WTC11 (cell line): ENCODE measurements at regions not wholly inside any gene's neighbourhood (a gene's known extent, or its start where the extent isn't known, plus 50 kb on each side); places are given as distances from the start of the nearest gene placed in this dataset.

ENCODE experiments used
- ATAC-seq: fragments of 200-7000 bp; cut with Tn5 transposase; 2 replicates; pipeline ENCODE4 v1.10.0; 2021; ENCODE audit warnings: mild to moderate bottlenecking, moderate library complexity
- CTCF ChIA-PET: fragments of 300-600 bp; sonication (Branson Sonifier 250); formaldehyde crosslinking; loops from one replicate; lab custom pipeline; 2021; ENCODE audit warnings: antibody characterized with exemption; lab: Charles Lee
- POLR2A ChIA-PET: fragments of 350-600 bp; sonication (Branson Sonifier 250); formaldehyde crosslinking; loops from one replicate; lab custom pipeline; 2021; ENCODE audit warnings: antibody characterized with exemption; lab: Charles Lee
- DNase-seq: peaks from one replicate; pipeline ENCODE4 v3.0.0; 2021; ENCODE audit warnings: low spot score
- H3K27ac Mint-ChIP-seq: 2 replicates; pipeline ENCODE4 v1.8.0; 2021; ENCODE audit warnings: mixed read lengths
- H3K27me3 Mint-ChIP-seq: 2 replicates; pipeline ENCODE4 v1.8.0; 2021; ENCODE audit warnings: low read depth, mild to moderate bottlenecking, moderate library complexity, mixed read lengths
- H3K36me3 Mint-ChIP-seq: 2 replicates; pipeline ENCODE4 v1.8.0; 2021; ENCODE audit warnings: mixed read lengths
- H3K4me1 Mint-ChIP-seq: 2 replicates; pipeline ENCODE4 v1.8.0; 2022; ENCODE audit warnings: mixed read lengths
- H3K4me3 Mint-ChIP-seq: 2 replicates; pipeline ENCODE4 v1.8.0; 2021; ENCODE audit warnings: mild to moderate bottlenecking, moderate library complexity, mixed read lengths
- H3K9me3 Mint-ChIP-seq: 2 replicates; pipeline ENCODE4 v1.8.0; 2021; ENCODE audit warnings: mixed read lengths
- ATF1 ChIP-seq: sonication (generic); formaldehyde crosslinking; IDR thresholded peaks from 2 replicates; pipeline ENCODE4 v1.8.1; 2023; ENCODE audit warnings: mild to moderate bottlenecking, moderate library complexity, missing genetic modification reagents
- ATF3 ChIP-seq: sonication (generic); formaldehyde crosslinking; conservative IDR thresholded peaks from 2 replicates; pipeline ENCODE4 v1.8.1; 2022; ENCODE audit warnings: mild to moderate bottlenecking, missing genetic modification reagents
- ATF6 ChIP-seq: sonication (generic); formaldehyde crosslinking; IDR thresholded peaks from 2 replicates; pipeline ENCODE4 v1.8.1; 2023; ENCODE audit warnings: mild to moderate bottlenecking, missing genetic modification reagents
- CREM ChIP-seq: sonication (generic); formaldehyde crosslinking; IDR thresholded peaks from 2 replicates; pipeline ENCODE4 v1.8.1; 2022; ENCODE audit warnings: mild to moderate bottlenecking, missing genetic modification reagents, moderate library complexity
- ELF4 ChIP-seq: sonication (generic); formaldehyde crosslinking; IDR thresholded peaks from 2 replicates; pipeline ENCODE4 v1.8.1; 2022; ENCODE audit warnings: low read depth, mild to moderate bottlenecking, moderate library complexity, missing genetic modification reagents
- EMX1 ChIP-seq: fragments of 250-450 bp; sonication (Bioruptor Pico); IDR thresholded peaks from 2 replicates; pipeline ENCODE4 v1.8.0; 2021; ENCODE audit warnings: mild to moderate bottlenecking
- ESRRA ChIP-seq: sonication (generic); formaldehyde crosslinking; IDR thresholded peaks from 2 replicates; pipeline ENCODE4 v1.8.1; 2022; ENCODE audit warnings: mild to moderate bottlenecking, missing genetic modification reagents, borderline replicate concordance
- GABPB1 ChIP-seq: sonication (generic); formaldehyde crosslinking; IDR thresholded peaks from 2 replicates; pipeline ENCODE4 v1.8.1; 2023; ENCODE audit warnings: mild to moderate bottlenecking, missing genetic modification reagents
- HMGA2 ChIP-seq: fragments of 250-450 bp; sonication (Bioruptor Pico); IDR thresholded peaks from 2 replicates; pipeline ENCODE4 v1.4.0; 2021; ENCODE audit warnings: mild to moderate bottlenecking, moderate library complexity
- JUN ChIP-seq: sonication (generic); formaldehyde crosslinking; IDR thresholded peaks from 2 replicates; pipeline ENCODE4 v1.8.0; 2023; ENCODE audit warnings: mild to moderate bottlenecking, missing genetic modification reagents
- NFE2L1 ChIP-seq: sonication (generic); formaldehyde crosslinking; IDR thresholded peaks from 2 replicates; pipeline ENCODE4 v1.8.1; 2023; ENCODE audit warnings: missing genetic modification reagents
- NR1H2 ChIP-seq: sonication (generic); formaldehyde crosslinking; IDR thresholded peaks from 2 replicates; pipeline ENCODE4 v1.9.0; 2021; ENCODE audit warnings: mild to moderate bottlenecking, moderate library complexity, missing genetic modification reagents
- OVOL2 ChIP-seq: fragments of 250-450 bp; sonication (Bioruptor Pico); IDR thresholded peaks from 2 replicates; pipeline ENCODE4 v1.9.0; 2021; ENCODE audit warnings: mild to moderate bottlenecking, borderline replicate concordance
- SOX15 ChIP-seq: fragments of 250-450 bp; sonication (Bioruptor Pico); IDR thresholded peaks from 2 replicates; pipeline ENCODE4 v1.9.0; 2021; ENCODE audit warnings: mild to moderate bottlenecking
- TCF7 ChIP-seq: sonication (generic); formaldehyde crosslinking; IDR thresholded peaks from 2 replicates; pipeline ENCODE4 v1.8.0; 2022; ENCODE audit warnings: mild to moderate bottlenecking, low read depth, missing genetic modification reagents, moderate library complexity
- TP53 ChIP-seq: sonication (generic); formaldehyde crosslinking; IDR thresholded peaks from 2 replicates; pipeline ENCODE4 v1.8.1; 2023; ENCODE audit warnings: mild to moderate bottlenecking, missing genetic modification reagents
- ZNF416 ChIP-seq: fragments of 250-450 bp; sonication (Bioruptor Pico); IDR thresholded peaks from 2 replicates; pipeline ENCODE4 v1.9.0; 2021; ENCODE audit warnings: mild to moderate bottlenecking, inconsistent platforms
- TF ChIP-seq, protein P1 (sequence below): fragments of 250-450 bp; sonication (Bioruptor Pico); conservative IDR thresholded peaks from 2 replicates; pipeline ENCODE4 v1.9.0; 2021; ENCODE audit warnings: mild to moderate bottlenecking
- TF ChIP-seq, protein P2 (sequence below): sonication (generic); formaldehyde crosslinking; IDR thresholded peaks from 2 replicates; pipeline ENCODE4 v1.8.1; 2023; ENCODE audit warnings: mild to moderate bottlenecking, missing genetic modification reagents, moderate library complexity
- TF ChIP-seq, protein P3 (sequence below): sonication (generic); formaldehyde crosslinking; IDR thresholded peaks from 2 replicates; pipeline ENCODE4 v1.8.0; 2022; ENCODE audit warnings: mild to moderate bottlenecking, missing genetic modification reagents
- TF ChIP-seq, protein P4 (sequence below): sonication (generic); formaldehyde crosslinking; IDR thresholded peaks from 2 replicates; pipeline ENCODE4 v1.8.1; 2023; ENCODE audit warnings: mild to moderate bottlenecking, missing genetic modification reagents, moderate library complexity
- TF ChIP-seq, protein P5 (sequence below): fragments of 250-450 bp; sonication (Bioruptor Pico); IDR thresholded peaks from 2 replicates; pipeline ENCODE4 v1.9.0; 2021; ENCODE audit warnings: mild to moderate bottlenecking, borderline replicate concordance

DNA sequence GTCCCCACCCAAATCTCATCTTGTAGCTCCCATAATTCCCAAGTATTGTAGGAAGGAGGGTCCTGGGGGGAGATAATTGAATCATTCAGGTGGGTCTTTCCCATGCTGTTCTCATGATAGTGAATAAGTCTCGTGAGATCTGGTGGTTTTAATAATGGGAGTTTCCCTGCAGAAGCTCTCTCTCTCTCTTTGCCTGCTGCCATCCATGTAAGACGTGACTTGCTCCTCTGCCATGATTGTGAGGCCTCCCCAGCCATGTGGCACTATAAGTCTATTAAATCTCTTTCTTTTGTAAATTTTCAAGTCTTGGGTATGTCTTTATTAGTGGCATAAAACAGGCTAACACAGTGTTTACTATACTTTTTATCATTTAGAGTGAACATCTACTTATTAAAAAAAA lies 338.8 kb downstream of the ANKRD7 start:
- H3K4me3 Mint-ChIP-seq = no peak overlapping the region
- no peak overlapping the region for H3K27ac Mint-ChIP-seq
- no peaks in the 10 kb centered on the region for H3K4me1 Mint-ChIP-seq
- peaks cover 10% of the 10 kb centered on the region for H3K36me3 Mint-ChIP-seq
- DNase-seq (no peak), ATAC-seq (no peak)
- CTCF ChIA-PET = no interaction called here
- TF ChIP-seq, protein P1, sequence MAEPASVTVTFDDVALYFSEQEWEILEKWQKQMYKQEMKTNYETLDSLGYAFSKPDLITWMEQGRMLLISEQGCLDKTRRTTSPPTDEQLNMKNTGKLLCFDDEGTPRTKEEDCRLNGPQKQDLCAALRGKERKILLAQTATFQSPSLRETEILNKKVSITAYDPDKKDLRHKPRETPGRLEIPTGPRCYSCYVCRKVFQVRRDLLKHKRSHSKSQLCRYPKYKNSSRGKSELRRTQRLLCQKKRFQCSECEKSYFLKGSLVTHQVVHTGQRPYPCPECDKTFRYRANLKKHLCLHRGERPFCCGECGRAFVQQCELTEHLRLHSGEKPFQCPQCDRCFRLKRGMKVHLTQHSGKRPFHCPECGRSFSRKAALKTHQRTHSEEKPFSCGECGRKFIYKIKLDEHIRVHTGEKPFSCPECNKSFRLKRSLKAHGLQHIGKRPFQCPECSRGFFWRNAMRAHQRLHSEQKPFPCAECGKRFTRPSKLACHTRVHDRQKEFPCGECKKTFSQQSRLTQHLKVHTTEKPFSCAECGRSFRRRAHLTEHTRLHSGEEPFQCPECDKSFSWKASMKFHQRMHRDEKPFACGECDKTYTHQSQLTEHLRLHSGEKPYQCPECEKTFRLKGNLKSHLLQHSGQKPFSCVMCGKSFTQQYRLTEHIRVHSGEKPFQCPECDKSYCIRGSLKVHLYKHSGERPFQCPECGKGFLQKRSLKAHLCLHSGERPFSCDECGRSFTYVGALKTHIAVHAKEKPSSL (CRISPR knock-in tag) = no peak
- TF ChIP-seq, protein P2, sequence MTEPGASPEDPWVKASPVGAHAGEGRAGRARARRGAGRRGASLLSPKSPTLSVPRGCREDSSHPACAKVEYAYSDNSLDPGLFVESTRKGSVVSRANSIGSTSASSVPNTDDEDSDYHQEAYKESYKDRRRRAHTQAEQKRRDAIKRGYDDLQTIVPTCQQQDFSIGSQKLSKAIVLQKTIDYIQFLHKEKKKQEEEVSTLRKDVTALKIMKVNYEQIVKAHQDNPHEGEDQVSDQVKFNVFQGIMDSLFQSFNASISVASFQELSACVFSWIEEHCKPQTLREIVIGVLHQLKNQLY (CRISPR knock-in tag) = no peak
- no peak for TF ChIP-seq TP53
- TF ChIP-seq OVOL2 = no peak
- no peak for TF ChIP-seq TCF7 (CRISPR knock-in tag)
- TF ChIP-seq EMX1 (CRISPR knock-in tag) = no peak
- TF ChIP-seq, protein P3, sequence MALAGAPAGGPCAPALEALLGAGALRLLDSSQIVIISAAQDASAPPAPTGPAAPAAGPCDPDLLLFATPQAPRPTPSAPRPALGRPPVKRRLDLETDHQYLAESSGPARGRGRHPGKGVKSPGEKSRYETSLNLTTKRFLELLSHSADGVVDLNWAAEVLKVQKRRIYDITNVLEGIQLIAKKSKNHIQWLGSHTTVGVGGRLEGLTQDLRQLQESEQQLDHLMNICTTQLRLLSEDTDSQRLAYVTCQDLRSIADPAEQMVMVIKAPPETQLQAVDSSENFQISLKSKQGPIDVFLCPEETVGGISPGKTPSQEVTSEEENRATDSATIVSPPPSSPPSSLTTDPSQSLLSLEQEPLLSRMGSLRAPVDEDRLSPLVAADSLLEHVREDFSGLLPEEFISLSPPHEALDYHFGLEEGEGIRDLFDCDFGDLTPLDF (CRISPR knock-in tag) = no peak
- TF ChIP-seq HMGA2 (CRISPR knock-in tag) = no peak
- no peak for TF ChIP-seq GABPB1 (CRISPR knock-in tag)
- TF ChIP-seq ESRRA (CRISPR knock-in tag) = no peak
- TF ChIP-seq, protein P4, sequence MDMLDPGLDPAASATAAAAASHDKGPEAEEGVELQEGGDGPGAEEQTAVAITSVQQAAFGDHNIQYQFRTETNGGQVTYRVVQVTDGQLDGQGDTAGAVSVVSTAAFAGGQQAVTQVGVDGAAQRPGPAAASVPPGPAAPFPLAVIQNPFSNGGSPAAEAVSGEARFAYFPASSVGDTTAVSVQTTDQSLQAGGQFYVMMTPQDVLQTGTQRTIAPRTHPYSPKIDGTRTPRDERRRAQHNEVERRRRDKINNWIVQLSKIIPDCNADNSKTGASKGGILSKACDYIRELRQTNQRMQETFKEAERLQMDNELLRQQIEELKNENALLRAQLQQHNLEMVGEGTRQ (CRISPR knock-in tag) = no peak
- TF ChIP-seq ZNF416 (CRISPR knock-in tag) = no peak
- no peak for TF ChIP-seq CREM
- TF ChIP-seq ELF4 (CRISPR knock-in tag) = no peak
- no peak for TF ChIP-seq SOX15 (CRISPR knock-in tag)
- no peak for TF ChIP-seq ATF1 (CRISPR knock-in tag)
- H3K27me3 Mint-ChIP-seq = no peaks in the 10 kb centered on the region
- POLR2A ChIA-PET = no interaction called here
- peaks cover 43% of the 10 kb centered on the region for H3K9me3 Mint-ChIP-seq

GRCh38 chr7:118572604-118573003 lies 348.1 kb downstream of the ANKRD7 start:
- ChIA-PET CTCF (no interaction called here), POLR2A (no interaction called here)
- Mint-ChIP-seq H3K4me3 (no peak overlapping the region), H3K4me1 (no peaks in the 10 kb centered on the region), H3K27me3 (no peaks in the 10 kb centered on the region), H3K9me3 (no peaks in the 10 kb centered on the region; the same call in 1 of the 2 replicates), H3K27ac (no peak overlapping the region), H3K36me3 (no peaks in the 10 kb centered on the region)
- ATAC-seq = no peak
- no peak for DNase-seq
- TF ChIP-seq NFE2L1 (CRISPR knock-in tag) (no peak), NR1H2 (CRISPR knock-in tag) (no peak), JUN (CRISPR knock-in tag) (no peak), ATF6 (CRISPR knock-in tag) (no peak), ATF3 (no peak)
- TF ChIP-seq, protein P5, sequence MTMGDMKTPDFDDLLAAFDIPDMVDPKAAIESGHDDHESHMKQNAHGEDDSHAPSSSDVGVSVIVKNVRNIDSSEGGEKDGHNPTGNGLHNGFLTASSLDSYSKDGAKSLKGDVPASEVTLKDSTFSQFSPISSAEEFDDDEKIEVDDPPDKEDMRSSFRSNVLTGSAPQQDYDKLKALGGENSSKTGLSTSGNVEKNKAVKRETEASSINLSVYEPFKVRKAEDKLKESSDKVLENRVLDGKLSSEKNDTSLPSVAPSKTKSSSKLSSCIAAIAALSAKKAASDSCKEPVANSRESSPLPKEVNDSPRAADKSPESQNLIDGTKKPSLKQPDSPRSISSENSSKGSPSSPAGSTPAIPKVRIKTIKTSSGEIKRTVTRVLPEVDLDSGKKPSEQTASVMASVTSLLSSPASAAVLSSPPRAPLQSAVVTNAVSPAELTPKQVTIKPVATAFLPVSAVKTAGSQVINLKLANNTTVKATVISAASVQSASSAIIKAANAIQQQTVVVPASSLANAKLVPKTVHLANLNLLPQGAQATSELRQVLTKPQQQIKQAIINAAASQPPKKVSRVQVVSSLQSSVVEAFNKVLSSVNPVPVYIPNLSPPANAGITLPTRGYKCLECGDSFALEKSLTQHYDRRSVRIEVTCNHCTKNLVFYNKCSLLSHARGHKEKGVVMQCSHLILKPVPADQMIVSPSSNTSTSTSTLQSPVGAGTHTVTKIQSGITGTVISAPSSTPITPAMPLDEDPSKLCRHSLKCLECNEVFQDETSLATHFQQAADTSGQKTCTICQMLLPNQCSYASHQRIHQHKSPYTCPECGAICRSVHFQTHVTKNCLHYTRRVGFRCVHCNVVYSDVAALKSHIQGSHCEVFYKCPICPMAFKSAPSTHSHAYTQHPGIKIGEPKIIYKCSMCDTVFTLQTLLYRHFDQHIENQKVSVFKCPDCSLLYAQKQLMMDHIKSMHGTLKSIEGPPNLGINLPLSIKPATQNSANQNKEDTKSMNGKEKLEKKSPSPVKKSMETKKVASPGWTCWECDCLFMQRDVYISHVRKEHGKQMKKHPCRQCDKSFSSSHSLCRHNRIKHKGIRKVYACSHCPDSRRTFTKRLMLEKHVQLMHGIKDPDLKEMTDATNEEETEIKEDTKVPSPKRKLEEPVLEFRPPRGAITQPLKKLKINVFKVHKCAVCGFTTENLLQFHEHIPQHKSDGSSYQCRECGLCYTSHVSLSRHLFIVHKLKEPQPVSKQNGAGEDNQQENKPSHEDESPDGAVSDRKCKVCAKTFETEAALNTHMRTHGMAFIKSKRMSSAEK (CRISPR knock-in tag) = no peak
- TF ChIP-seq, protein P3 (CRISPR knock-in tag) = no peak
- TF ChIP-seq, protein P4 (CRISPR knock-in tag) = no peak
